ENCODE measurements at regions not wholly inside any gene's neighbourhood (a gene's known extent, or its start where the extent isn't known, plus 50 kb on each side); places are given as distances from the start of the nearest gene placed in this dataset.

- no peak for DNase-seq (ENCODE audit: low spot score in 2 of 2)
- no peak for TF ChIP-seq CTCF (IDR thresholded peaks at IDR 0.05)
- TF ChIP-seq POLR2A (IDR thresholded peaks at IDR 0.05), result no peak
- no peak for TF ChIP-seq EP300 (IDR thresholded peaks at IDR 0.05)
- no peaks in the 10 kb centered on the region for H3K36me3 ChIP-seq
- H3K4me1 ChIP-seq, result peaks cover 0 to 7% (median 0%) of the 10 kb centered on the region in 4 donors
- no peak overlapping the region for H3K27ac ChIP-seq
- 61 to 71% methylated on average over 11 of the region's 11 CpGs for WGBS, 2 donors
- no peaks in the 10 kb centered on the region for H3K9me3 ChIP-seq
- H3K27me3 ChIP-seq, result no peaks in the 10 kb centered on the region
- H3K4me3 ChIP-seq, result no peak overlapping the region
Observed at GRCh38 chr19:30920222-30920621, 429.0 kb downstream of the TSHZ3 start.

- no peaks in the 10 kb centered on the region for H3K36me3 ChIP-seq
- H3K27me3 ChIP-seq, result no peaks in the 10 kb centered on the region
Observed at GRCh38 chr19:30919737-30920136, 429.5 kb downstream of the TSHZ3 start.

GRCh38 chr19:30916238-30916637 is 433.0 kb downstream of the TSHZ3 start:
- H3K9me3 ChIP-seq, result no peaks in the 10 kb centered on the region
- TF ChIP-seq EP300 (IDR thresholded peaks at IDR 0.05) (no peak), POLR2A (IDR thresholded peaks at IDR 0.05) (no peak), CTCF (IDR thresholded peaks at IDR 0.05) (no peak)
- no peaks in the 10 kb centered on the region for H3K4me1 ChIP-seq
- no peak overlapping the region for H3K4me3 ChIP-seq
- H3K27ac ChIP-seq, result no peak overlapping the region
- DNase-seq (ENCODE audit: low spot score in 2 of 2), result no peak
- 51 to 60% methylated on average over 9 of the region's 9 CpGs for WGBS, 2 donors
- no peaks in the 10 kb centered on the region for H3K36me3 ChIP-seq
- H3K27me3 ChIP-seq, result no peaks in the 10 kb centered on the region

More at GRCh38 chr19:30919737-30920136, 429.5 kb downstream of the TSHZ3 start:
- Histone ChIP-seq H3K4me1 (peaks cover 0 to 6% (median 0%) of the 10 kb centered on the region in 4 donors), H3K9me3 (no peaks in the 10 kb centered on the region), H3K27ac (no peak overlapping the region), H3K4me3 (no peak overlapping the region)
- TF ChIP-seq POLR2A (IDR thresholded peaks at IDR 0.05), result no peak
- no peak for TF ChIP-seq CTCF (IDR thresholded peaks at IDR 0.05)
- 69 to 70% methylated on average over 1 of the region's 1 CpG for WGBS, 2 donors
- no peak for DNase-seq (ENCODE audit: low spot score in 2 of 2)

- Histone ChIP-seq H3K27me3 (no peaks in the 10 kb centered on the region), H3K4me1 (no peaks in the 10 kb centered on the region), H3K4me3 (no peak overlapping the region), H3K9me3 (no peaks in the 10 kb centered on the region), H3K27ac (no peak overlapping the region), H3K36me3 (no peaks in the 10 kb centered on the region)
- DNase-seq (ENCODE audit: low spot score in 2 of 2), result no peak
- TF ChIP-seq EP300 (IDR thresholded peaks at IDR 0.05) (no peak), POLR2A (IDR thresholded peaks at IDR 0.05) (no peak), CTCF (IDR thresholded peaks at IDR 0.05) (no peak)
- WGBS, 2 donors, result 70 to 76% methylated on average over 3 of the region's 3 CpGs
Observed at GRCh38 chr19:30911491-30911890, 437.7 kb downstream of the TSHZ3 start.

- Histone ChIP-seq H3K36me3 (no peaks in the 10 kb centered on the region), H3K27ac (no peak overlapping the region), H3K4me3 (no peak overlapping the region), H3K4me1 (no peaks in the 10 kb centered on the region), H3K27me3 (no peaks in the 10 kb centered on the region), H3K9me3 (no peaks in the 10 kb centered on the region)
- TF ChIP-seq EP300 (IDR thresholded peaks at IDR 0.05) (no peak), POLR2A (IDR thresholded peaks at IDR 0.05) (no peak), CTCF (IDR thresholded peaks at IDR 0.05) (no peak)
- no peak for DNase-seq (ENCODE audit: low spot score in 2 of 2)
- 66 to 73% methylated on average over 16 of the region's 16 CpGs for WGBS, 2 donors
Observed at GRCh38 chr19:30910485-30911240, 438.6 kb downstream of the TSHZ3 start.

Measured in tibial nerve (tissue), 4 donors.